ENCODE measurements at regions not wholly inside any gene's neighbourhood (a gene's known extent, or its start where the extent isn't known, plus 50 kb on each side); places are given as distances from the start of the nearest gene placed in this dataset.

GRCh38 chr1:182260516-182260915 is 131.1 kb downstream of the GLUL start (continued):
- TF ChIP-seq ZNF174 (tag by site-specific recombination; IDR thresholded peaks at IDR 0.05) = no peak
- TF ChIP-seq BCL11A (tag by site-specific recombination; IDR thresholded peaks at IDR 0.05; ENCODE audit: low read depth) = no peak
- no peak for TF ChIP-seq ZNF155 (tag by site-specific recombination; IDR thresholded peaks at IDR 0.05)
- no peak for TF ChIP-seq KLF9 (tag by site-specific recombination; IDR thresholded peaks at IDR 0.05; ENCODE audit: low read depth)
- no peak for TF ChIP-seq ZNF837 (tag by site-specific recombination; IDR thresholded peaks at IDR 0.05)

- ChIA-PET CTCF (no interaction called here), POLR2A (interaction anchor here (1.2 kb wide), 1 partner anchor 13 kb away, joined by 4 read pairs; no protein-coding TSS in a partner anchor)
- Histone ChIP-seq H3K36me3 (ENCODE audit: control insufficient read depth in 2 of 2, insufficient read depth in 1 of 2, low read length in 2 of 2) (no peaks in the 10 kb centered on the region), H3K4me1 (ENCODE audit: control insufficient read depth, insufficient read depth, low read length) (no peaks in the 10 kb centered on the region), H3K9me3 (ENCODE audit: control insufficient read depth, insufficient read depth, low read depth, low read length) (no peaks in the 10 kb centered on the region), H3K27ac (ENCODE audit: extremely low read depth, low read depth, low read length) (no peak overlapping the region), H3K4me3 (ENCODE audit: low read depth, low read length) (no peak overlapping the region)
- TF ChIP-seq INSM2 (tag by site-specific recombination; IDR thresholded peaks at IDR 0.05) = no peak
- no peak for TF ChIP-seq ZNF704 (tag by site-specific recombination; IDR thresholded peaks at IDR 0.05)
- TF ChIP-seq ZNF398 (tag by site-specific recombination; IDR thresholded peaks at IDR 0.05) = no peak
- no peak for TF ChIP-seq PBX3 (CRISPR knock-in tag; IDR thresholded peaks at IDR 0.05)
- TF ChIP-seq ZSCAN5A (tag by site-specific recombination; IDR thresholded peaks at IDR 0.05) = no peak
- no peak for TF ChIP-seq REST (tag by site-specific recombination; IDR thresholded peaks at IDR 0.05)
- no peak for TF ChIP-seq PRDM4 (tag by site-specific recombination; IDR thresholded peaks at IDR 0.05)
- no peak for TF ChIP-seq ZNF529 (tag by site-specific recombination; IDR thresholded peaks at IDR 0.05; ENCODE audit: insufficient replicate concordance)
- TF ChIP-seq ZSCAN18 (tag by site-specific recombination; IDR thresholded peaks at IDR 0.05) = no peak
- no peak for TF ChIP-seq PRDM10 (tag by site-specific recombination; IDR thresholded peaks at IDR 0.05)
Measured at GRCh38 chr1:182259968-182260367, 131.6 kb downstream of the GLUL start.

Measured in HEK293 (cell line).